DLD1 (cell line): ENCODE measurements at regions not wholly inside any gene's neighbourhood (a gene's known extent, or its start where the extent isn't known, plus 50 kb on each side); places are given as distances from the start of the nearest gene placed in this dataset.
"Not testable (repeated sequence)": the region's sequence is repeated elsewhere in the genome, so short reads cannot be mapped to it uniquely, and the experiment has no call there.

Experiments
- in situ Hi-C: cut with HindIII; loops from 2 replicates; pipeline ENCODE4 v1.10.0; 2017; ENCODE audit warnings: low sequenced_read_pairs

DNA sequence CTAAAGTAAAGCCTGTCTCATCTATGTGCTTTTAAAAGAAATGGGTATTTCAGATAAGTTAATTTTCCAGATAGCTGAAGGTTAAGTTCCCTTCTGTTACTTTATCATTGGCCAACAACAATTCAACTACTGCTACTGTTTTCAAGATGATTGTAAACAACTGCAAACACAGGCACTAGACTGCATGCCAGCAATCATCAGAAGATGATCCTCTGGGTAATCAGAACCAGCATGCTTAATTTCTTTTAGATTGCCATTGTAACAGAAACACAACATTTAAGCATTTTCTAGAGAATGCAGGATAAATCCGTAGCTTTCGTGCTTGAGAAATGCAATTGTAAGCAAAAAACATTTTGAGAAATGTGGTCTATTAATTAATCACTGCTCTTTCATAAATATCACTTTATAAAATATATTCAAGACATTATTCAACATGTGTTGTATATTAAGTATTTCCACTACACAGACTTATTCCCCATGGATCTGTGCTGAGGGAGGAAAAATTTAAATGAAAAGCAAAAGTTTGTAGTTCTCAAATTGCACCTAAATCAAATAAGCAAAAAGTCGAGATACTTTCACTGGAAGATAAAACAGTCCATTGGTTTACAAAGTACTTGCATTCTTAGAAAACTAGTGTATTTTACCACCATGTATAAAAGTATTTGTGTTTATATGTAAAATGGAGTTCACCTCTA is 133.7 kb downstream of the ATL2 start:
- in situ Hi-C loops: no loop called here

DNA sequence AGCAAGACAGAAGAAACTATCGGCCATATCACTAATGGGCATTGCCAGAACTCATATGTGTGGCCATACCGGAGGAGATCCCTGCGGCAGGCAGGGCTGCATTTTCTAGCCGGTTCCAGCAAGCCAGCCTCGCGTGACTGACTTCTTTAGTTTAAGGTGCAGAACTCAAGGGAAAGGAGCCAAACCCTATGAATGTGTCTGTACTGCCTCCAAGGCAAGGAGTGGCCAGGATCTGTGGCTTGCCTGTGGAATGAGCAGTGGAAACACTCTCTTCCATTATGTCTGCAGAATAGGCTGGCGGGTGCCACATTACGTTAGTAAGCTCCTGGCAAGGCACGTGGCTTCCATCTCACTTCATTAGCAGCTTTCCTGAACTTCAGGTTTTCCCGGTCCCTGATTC is 137.6 kb downstream of the ATL2 start:
- in situ Hi-C loops: no loop called here

DNA sequence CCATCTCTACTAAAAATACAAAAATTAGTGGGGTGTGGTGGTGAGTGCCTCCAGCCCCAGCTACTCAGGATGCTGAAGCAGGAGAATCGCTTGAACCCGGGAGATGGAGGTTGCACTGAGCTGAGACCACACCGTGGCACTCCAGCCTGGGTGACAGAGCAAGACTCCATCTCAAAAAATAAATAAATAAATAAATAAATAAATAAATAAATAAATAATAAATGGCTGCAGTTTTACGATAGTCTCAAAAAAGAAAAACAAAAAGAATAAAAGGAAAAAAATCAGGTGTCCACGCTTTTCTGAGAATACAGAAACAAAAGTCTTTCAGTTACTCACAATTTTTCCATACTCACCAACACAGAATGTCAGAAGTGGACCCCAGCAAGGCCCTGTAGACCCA is 138.4 kb downstream of the ATL2 start:
- in situ Hi-C loops: not testable (repeated sequence)

DNA sequence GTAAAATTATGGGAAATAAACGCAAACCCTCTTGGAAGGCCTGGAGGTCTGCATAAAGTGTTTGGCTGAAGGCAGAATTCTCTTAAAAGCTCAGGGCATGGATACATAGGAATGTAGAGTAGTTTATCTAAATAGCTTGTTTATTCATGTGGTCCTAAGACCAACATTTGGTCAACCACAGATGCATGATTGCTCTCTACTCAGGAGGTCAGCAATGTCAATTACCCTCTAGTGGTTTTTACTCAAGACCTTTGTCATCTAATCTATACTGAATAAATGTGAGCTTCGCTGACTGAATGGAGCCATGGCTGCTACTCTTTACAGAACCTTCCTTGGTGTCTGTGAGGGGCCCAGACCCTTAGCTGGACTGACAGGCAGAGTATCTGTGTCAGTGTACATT is 139.8 kb downstream of the ATL2 start:
- in situ Hi-C loops: no loop called here

DNA sequence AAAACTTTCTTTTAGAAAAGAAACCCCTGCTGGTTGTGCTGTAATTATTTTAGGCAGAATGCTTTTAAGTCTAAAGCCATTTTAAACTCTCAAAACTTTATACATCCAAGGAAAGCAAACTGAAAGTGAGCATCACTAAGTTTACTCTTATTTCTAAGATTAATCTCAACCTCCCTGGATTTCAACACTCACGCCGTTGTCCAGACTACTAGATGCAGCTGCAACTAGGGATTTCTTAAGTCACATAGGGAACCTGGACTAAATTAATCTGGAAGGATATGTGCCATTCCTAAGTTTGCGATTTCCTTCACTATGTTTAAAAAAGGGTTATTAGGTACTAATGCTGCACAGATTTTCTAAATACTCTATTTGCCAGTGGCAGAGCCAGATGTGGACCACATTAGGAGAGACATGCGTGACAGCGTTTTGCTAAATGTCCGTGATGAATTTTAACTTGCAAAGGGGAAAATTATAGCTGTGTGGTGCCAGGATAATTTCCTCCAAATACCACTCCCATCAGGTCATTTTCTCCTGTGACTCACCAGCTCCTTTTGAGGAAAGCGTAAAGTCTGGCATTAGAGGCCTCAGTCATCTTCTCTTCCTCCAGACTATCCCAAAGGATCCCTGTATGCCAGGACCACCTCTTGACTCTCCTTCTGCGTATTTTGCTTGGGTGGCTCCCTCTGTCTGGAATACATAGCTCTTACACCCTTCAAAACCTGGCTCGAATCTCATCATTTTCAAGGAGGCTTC is 143.7 kb downstream of the ATL2 start:
- in situ Hi-C loops: no loop called here

DNA sequence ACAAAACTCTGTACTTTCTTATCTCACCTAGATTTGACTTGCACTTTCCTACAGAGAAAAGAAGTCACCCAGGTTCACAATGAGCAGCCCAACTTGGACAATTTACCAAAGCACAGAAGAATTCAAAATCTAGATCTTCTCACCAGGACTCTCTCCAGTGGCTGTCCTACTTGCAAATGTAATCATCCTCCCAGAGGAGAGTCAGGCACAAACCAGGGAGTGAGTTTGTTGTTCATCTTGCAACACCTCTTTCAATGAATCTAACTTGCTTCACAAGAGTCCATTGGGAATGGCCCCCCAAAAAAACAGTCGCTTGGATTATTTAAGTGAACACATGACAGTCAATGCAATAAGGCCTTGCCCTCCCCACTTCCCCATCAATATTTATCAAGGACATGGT is 144.6 kb downstream of the ATL2 start:
- in situ Hi-C loops: no loop called here

DNA sequence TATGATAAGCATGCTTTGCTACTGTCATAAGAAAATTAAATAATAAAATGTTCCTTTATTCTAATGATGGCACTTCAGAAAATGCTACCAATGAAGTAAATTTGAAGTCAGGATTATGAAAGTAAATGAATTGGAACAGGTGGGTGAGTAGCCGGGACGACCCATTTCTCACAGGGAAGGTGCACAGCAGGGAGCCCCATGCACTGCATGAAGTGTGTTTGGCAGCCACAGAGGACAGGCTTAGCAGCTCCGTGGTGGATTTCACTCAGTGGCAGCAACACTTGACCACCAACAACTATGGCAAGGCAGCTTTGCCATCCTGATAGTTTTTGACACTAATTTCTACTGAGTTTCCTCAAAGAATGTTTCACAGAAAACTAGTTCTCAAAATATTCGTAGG is 146.3 kb downstream of the ATL2 start:
- in situ Hi-C loops: no loop called here

DNA sequence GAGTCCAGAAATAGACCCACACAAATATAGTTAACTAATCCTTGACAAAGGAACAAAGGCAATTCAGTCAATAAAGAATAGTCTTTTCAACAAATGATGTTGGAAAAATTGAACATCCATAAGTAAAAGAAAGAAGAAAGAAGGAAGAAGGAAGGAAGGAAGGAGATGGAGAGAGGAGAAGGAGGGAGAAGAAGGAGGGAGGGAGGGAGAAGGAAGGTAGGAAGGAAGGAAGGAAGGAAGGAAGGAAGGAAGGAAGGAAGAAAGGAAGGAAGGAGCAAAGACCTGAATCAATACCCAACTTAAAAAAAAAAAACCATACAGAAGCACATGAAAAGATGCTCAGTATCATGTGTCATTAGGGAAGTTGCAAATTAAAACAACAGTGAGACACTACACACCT is 148.3 kb downstream of the ATL2 start:
- in situ Hi-C loops: no loop called here

DNA sequence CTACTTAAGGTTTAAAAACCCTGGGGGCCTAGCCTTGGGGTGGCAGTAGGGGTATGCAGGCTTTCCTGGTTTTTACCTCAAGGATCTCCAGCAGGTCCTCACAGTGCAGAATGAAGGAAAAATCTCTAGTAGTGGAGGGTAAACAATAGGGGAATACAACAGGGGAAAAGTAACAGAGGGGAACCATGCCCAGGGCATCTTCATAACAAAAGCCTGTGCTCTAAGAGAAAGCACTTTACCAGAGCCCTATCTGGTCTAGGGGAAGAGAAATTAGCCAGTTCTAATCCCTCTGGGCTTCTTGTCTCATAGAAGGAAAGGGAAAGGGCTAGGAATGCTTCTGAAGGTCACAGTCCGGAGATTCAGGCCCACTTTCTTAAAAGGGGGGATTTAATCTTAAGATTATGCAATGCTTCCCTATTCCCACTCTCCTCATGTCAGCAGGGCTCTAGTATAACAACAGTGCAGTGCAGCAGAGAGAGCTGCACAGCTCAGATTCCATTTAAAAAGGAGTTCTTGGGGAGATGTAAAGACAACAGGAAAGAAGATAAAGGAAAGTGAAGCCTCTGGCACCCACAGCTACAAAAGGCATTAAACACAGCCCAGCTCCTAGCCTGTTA is 149.0 kb upstream of the CYP1B1 start:
- in situ Hi-C loops: no loop called here

DNA sequence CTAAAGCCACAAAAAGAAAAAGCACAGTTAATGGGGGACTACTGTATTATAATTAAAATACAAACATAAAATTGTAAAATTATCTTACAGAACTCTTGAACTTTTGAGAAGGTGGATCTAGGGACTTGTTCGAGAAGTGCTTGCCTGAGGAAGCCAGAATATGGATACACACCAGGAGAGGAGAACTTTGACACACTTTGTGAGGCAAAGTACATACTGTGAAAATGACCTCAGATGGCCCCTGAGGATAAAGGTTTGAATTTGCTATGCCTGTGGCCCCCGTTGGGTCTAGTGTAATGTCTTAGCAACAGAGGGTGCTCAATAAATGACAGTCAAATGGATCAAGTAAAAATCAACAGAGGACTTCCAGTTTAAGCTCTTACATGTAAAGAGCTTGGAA is 148.2 kb upstream of the CYP1B1 start:
- in situ Hi-C loops: no loop called here

DNA sequence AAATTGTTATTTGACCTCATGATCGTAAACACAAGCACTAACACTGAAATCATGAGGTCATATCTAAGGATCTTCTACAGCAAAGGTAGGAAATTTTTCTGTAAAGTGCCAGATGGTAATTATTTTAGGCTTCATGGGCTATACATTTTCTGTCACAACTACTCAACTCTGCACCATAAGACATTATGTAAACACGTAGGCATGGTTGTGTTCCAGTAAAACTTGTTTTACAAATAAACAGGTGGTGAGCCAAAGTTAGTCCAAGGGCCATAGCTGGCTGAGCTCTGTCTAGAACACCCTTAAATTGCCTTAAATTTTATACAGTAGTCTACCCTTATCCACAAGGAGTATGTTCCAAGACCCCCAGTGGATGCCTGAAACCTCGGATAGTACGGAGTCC is 147.3 kb upstream of the CYP1B1 start:
- in situ Hi-C loops: no loop called here

DNA sequence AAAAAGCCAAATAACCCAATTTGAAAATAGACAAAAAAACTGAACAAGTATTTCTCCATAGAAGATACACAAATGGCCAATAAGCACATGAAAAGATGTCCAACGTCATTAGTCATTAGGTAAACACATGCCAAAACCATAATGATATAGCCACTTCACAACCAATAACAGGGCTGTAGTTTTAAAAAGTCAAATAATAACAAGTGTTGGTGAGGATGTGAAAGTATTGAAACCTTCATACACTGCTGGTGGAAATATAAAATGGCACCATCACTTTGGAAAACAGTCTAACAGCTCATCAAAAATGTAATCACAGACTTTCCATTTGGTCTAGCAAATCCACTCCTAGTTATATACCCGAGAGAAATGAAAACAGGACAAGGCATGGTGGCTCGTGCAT is 144.2 kb upstream of the CYP1B1 start:
- in situ Hi-C loops: no loop called here

DNA sequence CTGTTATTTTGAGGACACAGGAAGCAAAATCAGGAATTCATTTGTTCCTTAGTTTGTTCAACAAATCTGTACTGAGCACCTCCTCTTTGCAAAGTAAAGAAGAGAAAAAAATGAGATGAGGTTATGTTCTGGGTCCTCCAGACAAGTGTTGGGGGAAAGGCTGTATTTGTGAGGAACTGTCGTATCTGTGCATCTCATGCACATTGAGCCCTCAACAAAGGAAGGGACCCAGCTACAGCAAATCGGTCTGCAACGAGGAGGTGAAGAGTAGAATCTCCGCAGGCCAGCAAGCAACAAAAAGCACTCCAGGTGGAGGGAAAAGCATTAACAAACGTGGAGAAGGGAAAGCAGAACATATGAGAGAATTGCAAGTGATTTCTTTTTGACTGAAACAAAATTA is 143.0 kb upstream of the CYP1B1 start:
- in situ Hi-C loops: no loop called here

DNA sequence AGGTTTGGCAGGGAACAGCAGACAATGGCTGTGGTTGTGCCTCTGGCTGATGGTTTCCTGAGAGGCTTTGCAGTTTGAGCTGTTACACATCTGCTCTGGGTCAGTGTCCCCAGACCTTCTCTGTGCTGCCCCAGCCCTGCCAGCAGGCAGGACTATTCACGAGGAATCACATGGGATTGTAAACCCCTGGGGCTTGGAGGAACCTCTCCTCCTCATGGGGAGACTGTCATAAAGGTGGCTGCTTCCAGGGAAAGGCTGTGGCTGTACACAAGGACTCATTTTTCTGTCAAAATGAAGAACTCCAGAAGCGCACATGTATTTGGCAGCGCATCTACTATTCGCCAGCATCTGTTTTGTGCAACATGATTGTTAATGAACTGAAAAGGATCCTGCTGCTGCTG is 142.6 kb upstream of the CYP1B1 start:
- in situ Hi-C loops: no loop called here

DNA sequence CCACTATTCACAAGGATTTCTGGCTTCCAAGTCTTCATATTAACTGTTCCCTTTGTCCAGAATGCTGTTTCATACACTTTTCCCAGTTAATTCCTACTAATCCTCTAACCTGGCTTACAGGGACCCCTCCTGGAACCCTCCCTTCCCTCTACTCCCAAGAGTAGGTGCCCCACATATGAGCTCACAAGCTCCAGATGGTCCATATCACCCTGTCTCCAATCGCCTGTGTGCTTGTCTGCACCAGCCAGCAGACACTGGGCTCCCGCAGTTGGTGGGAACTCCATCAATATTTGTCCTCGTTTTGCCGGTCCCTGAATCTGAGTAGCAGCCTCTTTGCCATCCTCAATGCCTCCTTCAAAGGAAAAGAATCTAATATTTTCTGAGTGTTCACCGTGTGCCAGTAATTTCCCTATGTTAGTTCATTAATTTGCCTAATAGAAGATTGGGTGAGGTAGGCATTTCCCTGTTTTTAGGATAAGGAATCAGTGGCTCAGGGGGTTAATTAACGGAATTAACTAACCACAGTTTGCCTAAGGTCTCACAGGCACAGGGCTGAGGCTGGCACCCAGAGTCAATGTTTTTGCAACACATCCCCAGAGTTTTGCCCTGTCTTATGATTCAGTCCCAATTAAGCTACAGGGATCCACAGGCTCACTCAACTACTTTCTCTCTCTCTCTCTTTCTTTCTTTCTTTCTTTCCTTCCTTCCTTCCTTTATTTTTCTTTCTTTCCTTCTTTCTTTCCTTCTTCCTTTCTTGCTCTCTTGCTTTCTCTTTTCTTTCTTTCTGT is 141.6 kb upstream of the CYP1B1 start:
- in situ Hi-C loops: no loop called here

DNA sequence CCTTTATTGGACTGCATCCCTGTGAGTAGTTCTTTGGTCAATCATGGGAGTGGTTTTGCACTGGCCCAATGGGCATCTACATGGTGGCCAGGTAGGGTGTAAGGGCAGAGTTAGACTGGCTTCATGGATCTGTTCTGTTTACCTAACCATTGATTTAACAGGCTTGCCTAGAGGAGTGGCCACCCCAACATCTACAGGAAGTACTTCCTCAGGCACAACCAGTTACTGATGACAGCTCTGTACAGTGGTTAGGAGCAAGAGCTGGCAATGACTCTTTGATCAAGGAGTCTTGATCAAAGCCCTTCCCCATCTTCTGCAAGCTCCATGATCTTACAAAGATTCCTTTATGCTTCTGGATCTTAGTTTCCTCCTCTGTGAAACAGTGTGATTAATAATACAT is 140.9 kb upstream of the CYP1B1 start:
- in situ Hi-C loops: no loop called here

DNA sequence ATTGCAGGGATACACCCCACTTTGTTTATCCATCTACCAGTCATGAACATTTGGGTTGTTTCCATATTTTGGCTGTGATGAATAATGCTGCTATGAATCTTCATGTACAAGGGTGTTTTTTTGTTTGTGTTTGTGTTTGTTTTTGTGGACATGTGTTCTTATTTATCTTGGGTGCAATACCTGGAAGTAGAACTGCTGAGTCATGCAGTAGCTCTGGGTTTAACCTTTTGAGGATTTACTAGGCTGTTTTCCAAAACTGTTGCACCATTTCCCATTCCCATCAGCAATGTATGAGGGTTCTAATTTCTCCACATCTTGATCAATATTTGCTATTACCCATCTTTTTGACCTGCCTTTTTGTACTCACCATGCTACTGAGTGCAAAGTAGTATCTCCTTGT is 140.0 kb upstream of the CYP1B1 start:
- in situ Hi-C loops: no loop called here

DNA sequence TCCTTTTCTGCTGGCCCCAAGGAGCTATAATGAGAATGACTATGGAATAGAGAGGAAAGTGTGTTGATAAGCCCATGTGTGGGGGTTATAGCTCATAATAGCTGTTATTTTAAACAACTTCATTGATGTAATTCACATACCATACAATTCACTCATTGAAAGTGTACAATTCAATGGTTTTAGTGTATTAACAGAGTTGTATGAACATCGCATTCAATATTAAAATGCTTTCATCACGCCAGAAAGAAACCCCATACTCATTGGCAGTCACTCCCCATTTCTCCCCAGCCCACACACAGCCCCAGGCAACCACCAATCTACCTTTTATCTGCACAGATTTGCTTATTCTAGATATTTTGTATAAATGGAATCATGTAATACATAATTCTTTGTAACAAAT is 139.6 kb upstream of the CYP1B1 start:
- in situ Hi-C loops: no loop called here

DNA sequence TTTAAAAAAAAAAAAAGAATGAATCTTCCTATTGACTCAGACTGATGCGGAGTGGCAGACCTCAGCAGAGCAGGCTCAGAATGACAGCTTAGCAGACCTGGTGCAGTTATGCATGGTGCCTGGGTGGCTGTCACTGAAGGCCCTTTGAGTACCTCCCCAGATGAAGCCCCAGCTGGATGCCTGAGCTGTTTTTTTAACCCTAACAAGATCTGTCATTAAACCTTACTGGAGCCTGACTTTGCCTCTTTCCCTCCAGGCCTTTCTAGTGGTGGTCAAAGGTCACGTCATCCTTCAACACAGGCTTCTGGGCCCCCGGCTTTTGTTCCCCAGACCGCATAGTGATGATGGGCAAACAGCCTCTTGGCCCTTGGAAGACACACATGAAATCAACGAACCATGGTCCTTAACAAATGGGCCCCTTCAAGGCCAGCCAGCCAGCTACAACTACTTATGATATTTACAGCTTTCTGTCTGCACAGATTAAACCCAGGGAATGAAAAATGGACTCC is 138.3 kb upstream of the CYP1B1 start:
- in situ Hi-C loops: no loop called here

DNA sequence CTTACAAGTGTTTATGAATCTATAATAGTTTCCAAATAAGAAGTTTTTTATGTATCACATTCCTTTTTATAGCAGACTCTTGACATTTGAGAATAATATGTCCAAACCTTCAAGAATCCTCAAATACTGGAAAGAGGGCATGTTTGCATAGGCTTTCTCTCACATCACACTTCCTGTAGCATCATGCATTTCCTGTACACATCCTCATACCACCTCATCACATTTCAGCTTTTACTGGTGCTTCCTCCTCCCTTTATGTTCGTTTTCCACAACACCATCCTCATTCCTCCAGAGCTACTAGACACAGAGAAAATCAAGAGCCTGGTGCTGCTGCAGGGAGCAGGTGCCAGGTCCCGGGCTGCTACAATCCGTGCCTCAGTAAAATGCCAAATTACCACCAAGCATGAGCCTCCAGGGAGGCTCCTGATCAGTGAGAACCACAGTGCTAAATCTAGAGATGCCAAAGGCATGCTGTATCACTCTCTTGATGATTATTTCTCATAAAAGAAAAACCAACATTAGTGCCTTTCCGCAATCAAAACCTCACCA is 137.7 kb upstream of the CYP1B1 start:
- in situ Hi-C loops: no loop called here

DNA sequence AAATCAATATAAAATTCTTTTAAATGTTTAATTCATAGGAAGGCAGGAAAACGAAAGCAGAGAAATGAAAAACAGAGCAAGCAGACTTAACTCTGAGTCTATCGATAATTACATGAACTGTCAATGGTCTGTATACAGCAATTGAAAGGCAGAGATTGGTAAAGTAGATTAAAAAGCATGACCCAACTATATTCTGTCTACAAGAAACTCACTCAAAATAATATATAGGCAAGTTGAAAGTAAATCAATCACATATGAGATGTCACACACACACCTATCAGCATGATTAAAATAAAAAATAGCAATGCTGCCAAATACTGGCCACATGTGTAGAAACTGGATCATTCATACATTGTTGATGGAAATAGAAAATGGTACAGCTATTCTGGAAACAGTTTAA is 136.4 kb upstream of the CYP1B1 start:
- in situ Hi-C loops: no loop called here
